Bronchial epithelial cell (primary cell): ENCODE measurements at regions not wholly inside any gene's neighbourhood (a gene's known extent, or its start where the extent isn't known, plus 50 kb on each side); places are given as distances from the start of the nearest gene placed in this dataset.
A peak's percentile ranks its signal among the peaks of the same experiment; 100 is the strongest.

ENCODE experiments used
- DNase-seq: peaks from one replicate; pipeline ENCODE4 v3.0.0-alpha.2; 2010; ENCODE audit warnings: low read depth
- FAIRE-seq: peaks from 2 replicates; lab custom pipeline; 2011; peaks lifted over from hg19 to GRCh38; lab: Jason Lieb, UNC
- H3K27me3 ChIP-seq: 2 replicates; pipeline ENCODE4 v1.5.1; 2011; ENCODE audit warnings: low read length; ENCODE audit not compliant: control insufficient read depth, insufficient read depth
- H3K36me3 ChIP-seq: 2 replicates; pipeline ENCODE4 v1.5.1; 2011; ENCODE audit warnings: low read length; ENCODE audit not compliant: control insufficient read depth, insufficient read depth
- H3K4me3 ChIP-seq: 2 replicates; pipeline ENCODE4 v1.5.1; 2011; ENCODE audit warnings: mild to moderate bottlenecking, low read depth, low read length, control low read depth
- CTCF ChIP-seq: IDR thresholded peaks from 2 replicates; pipeline ENCODE4 v1.5.1; 2011; ENCODE audit warnings: mild to moderate bottlenecking, moderate library complexity, low read length, control low read depth, inconsistent platforms; ENCODE audit not compliant: insufficient read depth, severe bottlenecking

GRCh38 chr6:133761706-133762105 lies 127.2 kb upstream of the TCF21 start:
- Histone ChIP-seq H3K27me3 (no peaks in the 10 kb centered on the region), H3K4me3 (no peak overlapping the region), H3K36me3 (no peaks in the 10 kb centered on the region)
- peak; percentile 73 for DNase-seq
- FAIRE-seq, result no peak
- TF ChIP-seq CTCF, result no peak

- H3K36me3 ChIP-seq, result no peaks in the 10 kb centered on the region
- H3K27me3 ChIP-seq, result no peaks in the 10 kb centered on the region
- no peak for FAIRE-seq
- no peak for DNase-seq
- no peak for TF ChIP-seq CTCF
- H3K4me3 ChIP-seq, result no peak overlapping the region
These were observed 124.7 kb upstream of the TCF21 start for GRCh38 chr6:133764008-133764753.

DNA sequence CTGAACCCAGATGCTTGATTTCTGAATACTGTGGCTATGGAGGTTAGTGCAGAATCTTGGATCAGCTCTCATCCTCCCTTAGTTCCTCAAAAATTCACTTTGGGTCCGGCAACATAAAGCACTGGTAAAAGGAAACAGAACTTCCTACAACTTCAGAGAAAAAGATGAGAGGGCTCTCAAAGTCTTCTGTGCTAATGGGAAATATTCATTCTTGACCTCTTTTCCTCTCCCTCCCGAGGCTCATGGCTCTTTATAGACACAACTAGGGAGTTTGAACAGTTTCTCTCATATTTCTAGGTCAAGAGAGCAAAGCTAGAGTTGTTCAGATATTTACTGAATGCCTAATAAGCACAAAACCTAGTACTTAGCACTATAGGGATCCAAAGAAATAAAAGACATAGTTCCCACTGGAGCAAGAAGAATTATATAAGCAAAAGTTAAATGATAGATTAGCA lies 124.1 kb upstream of the TCF21 start:
- Histone ChIP-seq H3K4me3 (no peak overlapping the region), H3K27me3 (no peaks in the 10 kb centered on the region), H3K36me3 (no peaks in the 10 kb centered on the region)
- DNase-seq, result no peak
- no peak for TF ChIP-seq CTCF
- FAIRE-seq, result no peak

DNA sequence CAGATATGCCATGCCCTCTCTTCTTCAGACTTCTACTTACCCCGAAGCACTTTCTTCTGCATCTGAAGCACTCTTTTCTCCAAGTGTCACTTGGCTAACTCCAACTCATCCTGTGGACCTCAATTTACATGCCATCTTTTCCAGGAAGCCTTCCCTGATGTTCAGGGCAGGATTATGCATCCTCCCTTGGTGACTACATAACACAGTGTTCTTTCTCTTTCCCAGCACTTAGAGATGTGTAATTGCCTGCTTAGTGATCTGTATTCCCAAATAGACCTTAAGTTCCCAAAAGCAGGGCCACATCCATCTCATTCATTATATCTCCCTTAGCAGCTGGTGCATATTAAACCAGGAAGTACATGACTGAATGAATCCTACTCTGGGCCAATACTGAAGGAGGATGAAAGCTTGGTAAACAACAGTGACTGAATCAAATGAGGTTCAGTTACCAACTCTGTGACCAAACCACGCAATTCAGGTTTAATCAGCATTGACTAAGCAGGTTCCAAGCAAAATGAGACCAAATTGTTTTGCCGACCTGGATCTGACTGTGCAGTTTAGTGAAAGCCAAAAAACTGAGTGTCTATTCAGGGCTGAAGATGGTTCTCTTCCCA lies 121.4 kb upstream of the TCF21 start:
- TF ChIP-seq CTCF, result no peak
- no peaks in the 10 kb centered on the region for H3K36me3 ChIP-seq
- FAIRE-seq (no peak), DNase-seq (peak; percentile 79)
- no peaks in the 10 kb centered on the region for H3K27me3 ChIP-seq
- no peak overlapping the region for H3K4me3 ChIP-seq

DNA sequence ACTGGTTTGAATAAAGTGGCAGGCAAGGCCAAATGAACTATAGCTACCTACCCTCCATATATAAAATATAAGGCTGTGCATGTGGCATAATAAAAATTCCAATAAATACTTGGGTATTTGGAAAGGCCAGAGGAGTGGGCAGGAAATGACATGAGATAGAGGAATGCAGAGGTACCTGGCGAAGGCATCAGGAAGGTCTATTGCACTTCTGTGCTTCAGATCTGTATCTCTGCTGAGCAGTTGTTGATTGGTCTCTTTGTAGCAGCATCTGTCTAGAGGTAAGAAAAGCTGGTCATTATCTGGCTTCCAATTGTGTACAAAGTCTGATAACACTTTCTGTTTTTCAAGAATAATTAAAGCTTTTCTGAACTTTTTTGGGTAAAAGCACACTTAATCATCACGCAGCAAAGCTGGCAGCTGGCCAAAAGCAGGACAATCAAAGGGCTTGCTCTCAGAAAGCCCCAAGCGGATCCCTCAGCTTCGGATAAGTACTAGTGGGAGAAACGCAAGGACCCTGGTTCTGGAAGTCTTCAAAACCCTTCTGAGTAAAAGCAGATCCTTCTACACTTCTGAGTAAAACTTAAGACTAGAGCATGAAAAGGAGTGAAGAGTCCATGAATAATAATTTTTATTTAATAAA lies 120.1 kb upstream of the TCF21 start:
- TF ChIP-seq CTCF, result no peak
- DNase-seq (peak; percentile 67), FAIRE-seq (no peak)
- H3K4me3 ChIP-seq, result no peak overlapping the region
- no peaks in the 10 kb centered on the region for H3K36me3 ChIP-seq
- H3K27me3 ChIP-seq, result no peaks in the 10 kb centered on the region
